SK-N-MC (cell line): ENCODE measurements at regions not wholly inside any gene's neighbourhood (a gene's known extent, or its start where the extent isn't known, plus 50 kb on each side); places are given as distances from the start of the nearest gene placed in this dataset.

Experiments
- EZH2 ChIP-seq: fragments of 200-600 bp; sonication (generic); IDR thresholded peaks from one replicate; pipeline ENCODE4 v1.6.1; 2017; ENCODE audit warnings: antibody characterized with exemption
- POLR2AphosphoS5 ChIP-seq: IDR thresholded peaks from 2 replicates; pipeline ENCODE4 v1.6.1; 2012; ENCODE audit warnings: mild to moderate bottlenecking, low read depth, low read length, borderline replicate concordance

GRCh38 chr4:96063639-96064038 is 223.7 kb downstream of the PDHA2 start:
- TF ChIP-seq EZH2 (no peak), POLR2AphosphoS5 (no peak)
